OCI-LY1 (cell line): ENCODE measurements at regions not wholly inside any gene's neighbourhood (a gene's known extent, or its start where the extent isn't known, plus 50 kb on each side); places are given as distances from the start of the nearest gene placed in this dataset.

Experiments used
- EZH2 ChIP-seq: fragments of 200-600 bp; sonication (generic), shearing (Covaris generic); IDR thresholded peaks from 2 replicates; pipeline ENCODE4 v1.8.0; 2017; ENCODE audit warnings: borderline replicate concordance, mixed run types, mild to moderate bottlenecking, antibody characterized with exemption, low read length, moderate library complexity, mixed read lengths
- TF ChIP-seq, protein P1 (sequence below): fragments of 200-600 bp; sonication (generic), shearing (Covaris generic); IDR thresholded peaks from 2 replicates; pipeline ENCODE4 v1.5.1; 2017; ENCODE audit warnings: mild to moderate bottlenecking, antibody characterized with exemption, low read length, moderate library complexity, mixed read lengths

DNA sequence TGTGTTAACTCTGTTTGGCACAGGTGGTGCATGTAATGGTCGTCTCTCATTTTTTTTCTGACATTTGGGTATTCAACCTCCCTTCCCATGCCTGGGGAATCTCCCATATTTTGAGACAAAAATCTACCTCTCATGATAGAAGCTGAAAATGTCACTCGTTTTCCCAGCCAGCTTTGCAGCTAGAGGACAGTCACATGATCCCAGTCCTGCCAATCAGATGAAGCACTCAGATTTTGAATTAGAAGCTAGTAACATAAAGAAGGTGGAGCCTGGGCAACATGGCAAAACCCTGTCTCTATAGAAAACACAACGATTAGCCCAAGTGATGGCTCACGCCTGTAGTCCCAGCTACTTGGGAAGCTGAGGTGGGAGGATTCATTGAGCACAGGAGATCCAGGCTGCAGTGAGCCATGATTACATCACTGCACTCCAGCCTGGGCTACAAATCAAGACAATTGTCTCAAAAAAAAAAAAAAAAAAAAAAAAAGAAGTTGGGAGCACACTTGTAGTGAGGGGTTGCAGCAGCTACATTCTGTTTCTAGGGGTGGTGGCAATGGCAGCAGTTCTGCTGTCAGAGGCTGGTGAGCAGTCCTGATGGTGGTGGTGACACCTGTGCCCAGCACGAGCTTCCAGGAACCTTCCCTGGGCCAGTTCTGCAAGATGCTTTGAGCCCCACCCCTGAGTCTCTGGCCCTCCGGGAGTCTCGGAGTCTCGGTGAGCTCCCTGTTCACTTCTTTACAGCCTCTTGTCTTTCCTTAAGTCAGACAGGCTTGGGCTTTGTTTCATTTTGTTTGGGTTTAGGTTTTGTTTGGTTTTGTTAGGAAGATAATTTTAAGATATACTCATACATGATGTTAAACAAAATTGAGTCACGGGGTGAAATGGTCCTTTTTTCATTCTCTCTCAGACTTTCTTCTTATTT is 94.1 kb upstream of the KCNG1 start:
- TF ChIP-seq, protein P1, sequence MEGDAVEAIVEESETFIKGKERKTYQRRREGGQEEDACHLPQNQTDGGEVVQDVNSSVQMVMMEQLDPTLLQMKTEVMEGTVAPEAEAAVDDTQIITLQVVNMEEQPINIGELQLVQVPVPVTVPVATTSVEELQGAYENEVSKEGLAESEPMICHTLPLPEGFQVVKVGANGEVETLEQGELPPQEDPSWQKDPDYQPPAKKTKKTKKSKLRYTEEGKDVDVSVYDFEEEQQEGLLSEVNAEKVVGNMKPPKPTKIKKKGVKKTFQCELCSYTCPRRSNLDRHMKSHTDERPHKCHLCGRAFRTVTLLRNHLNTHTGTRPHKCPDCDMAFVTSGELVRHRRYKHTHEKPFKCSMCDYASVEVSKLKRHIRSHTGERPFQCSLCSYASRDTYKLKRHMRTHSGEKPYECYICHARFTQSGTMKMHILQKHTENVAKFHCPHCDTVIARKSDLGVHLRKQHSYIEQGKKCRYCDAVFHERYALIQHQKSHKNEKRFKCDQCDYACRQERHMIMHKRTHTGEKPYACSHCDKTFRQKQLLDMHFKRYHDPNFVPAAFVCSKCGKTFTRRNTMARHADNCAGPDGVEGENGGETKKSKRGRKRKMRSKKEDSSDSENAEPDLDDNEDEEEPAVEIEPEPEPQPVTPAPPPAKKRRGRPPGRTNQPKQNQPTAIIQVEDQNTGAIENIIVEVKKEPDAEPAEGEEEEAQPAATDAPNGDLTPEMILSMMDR = no peak
- no peak for TF ChIP-seq EZH2
